Nephron progenitor cell (in vitro differentiated cells): ENCODE measurements at regions not wholly inside any gene's neighbourhood (a gene's known extent, or its start where the extent isn't known, plus 50 kb on each side); places are given as distances from the start of the nearest gene placed in this dataset.

Source experiments
- DNase-seq: peaks from one replicate; pipeline ENCODE4 v3.0.0; 2021
- H3K27ac Mint-ChIP-seq: 2 replicates; pipeline ENCODE4 v1.8.0; 2021; ENCODE audit warnings: mild to moderate bottlenecking, moderate library complexity, mixed read lengths
- H3K27me3 Mint-ChIP-seq: 2 replicates; pipeline ENCODE4 v1.8.0; 2021; ENCODE audit warnings: mild to moderate bottlenecking, low read depth, mixed read lengths; ENCODE audit not compliant: poor library complexity
- H3K36me3 Mint-ChIP-seq: 2 replicates; pipeline ENCODE4 v1.8.0; 2021; ENCODE audit warnings: low read depth, mixed read lengths
- H3K4me1 Mint-ChIP-seq: 2 replicates; pipeline ENCODE4 v1.8.0; 2021; ENCODE audit warnings: mixed read lengths
- H3K4me3 Mint-ChIP-seq: 2 replicates; pipeline ENCODE4 v1.8.0; 2021; ENCODE audit warnings: mild to moderate bottlenecking, moderate library complexity, mixed read lengths
- H3K9me3 Mint-ChIP-seq: 2 replicates; pipeline ENCODE4 v1.8.0; 2021; ENCODE audit warnings: mild to moderate bottlenecking, moderate library complexity, mixed read lengths
- CTCF ChIP-seq: fragments of 200-600 bp; sonication (generic); IDR thresholded peaks from 2 replicates; pipeline ENCODE4 v1.5.0; 2021; ENCODE audit warnings: antibody characterized with exemption

DNA sequence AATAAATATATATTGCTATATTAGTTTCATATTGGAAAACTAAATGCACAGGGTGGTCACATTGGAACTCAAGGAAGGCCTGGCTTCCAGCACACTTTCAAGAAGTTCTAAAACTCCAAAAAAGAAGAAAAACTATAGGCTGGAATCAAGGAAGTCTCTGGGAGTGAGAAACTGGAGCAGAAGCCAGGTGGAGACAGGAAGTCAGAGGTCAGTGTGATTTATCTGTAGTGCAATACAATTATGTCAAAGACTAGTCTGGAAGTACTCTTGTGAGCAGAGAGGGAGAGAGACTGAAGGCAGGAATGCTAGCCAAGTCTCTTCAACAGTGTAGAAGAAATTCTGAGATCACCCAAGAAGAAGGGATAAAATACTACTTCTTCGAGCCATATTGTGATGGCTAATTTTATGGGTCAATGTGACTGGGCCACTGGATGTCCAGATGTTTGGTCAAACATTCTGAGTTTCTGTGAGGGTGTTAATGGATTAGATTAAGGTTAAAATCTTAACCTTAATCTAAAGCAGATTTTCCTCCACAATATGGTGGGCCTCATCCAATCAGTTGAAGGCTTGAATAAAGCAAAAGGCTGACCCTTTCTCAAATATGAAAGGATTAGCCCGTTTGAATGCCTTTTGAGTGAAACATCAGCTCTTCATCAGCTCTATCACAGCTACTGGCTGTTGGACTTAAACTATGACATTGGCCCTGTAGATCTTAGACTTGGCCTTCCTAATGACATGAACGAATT is 208.0 kb downstream of the TDRD15 start:
- H3K36me3 Mint-ChIP-seq, result no peaks in the 10 kb centered on the region
- no peaks in the 10 kb centered on the region for H3K4me1 Mint-ChIP-seq
- no peak overlapping the region for H3K4me3 Mint-ChIP-seq
- peak overlapping the region; percentile 28 for H3K27ac Mint-ChIP-seq
- peaks cover 5% of the 10 kb centered on the region for H3K27me3 Mint-ChIP-seq
- DNase-seq, result no peak
- no peak for TF ChIP-seq CTCF
- peaks cover 21% of the 10 kb centered on the region for H3K9me3 Mint-ChIP-seq

DNA sequence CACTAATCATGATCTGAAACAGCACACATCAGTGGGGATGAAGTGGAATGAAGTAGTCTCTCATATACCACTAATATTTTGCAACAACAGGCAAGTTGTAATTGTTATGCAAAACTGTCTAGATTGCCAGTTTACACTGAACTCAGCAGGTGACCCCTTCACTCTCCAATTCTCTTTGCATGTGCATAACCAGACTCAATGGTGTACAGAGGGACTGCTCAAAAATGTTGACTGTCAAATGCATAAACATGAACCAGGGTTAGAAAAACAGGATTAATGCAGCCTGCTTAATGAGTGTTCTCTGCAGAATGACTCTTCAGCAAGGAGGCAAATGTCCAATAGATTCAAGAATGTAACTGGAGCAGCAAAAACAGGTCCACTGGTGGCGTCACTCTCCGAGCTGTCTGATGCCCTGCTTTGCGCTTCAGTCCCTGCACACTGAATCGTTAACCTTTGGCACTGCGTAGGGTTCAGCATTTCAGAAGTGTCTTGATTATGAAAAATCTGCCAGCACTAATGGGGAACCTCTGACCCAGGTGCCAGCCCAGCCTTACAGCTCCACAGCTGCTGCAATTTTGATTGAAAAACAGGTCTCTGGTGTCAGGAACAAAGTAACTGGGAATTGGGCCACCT is 209.3 kb downstream of the TDRD15 start:
- no peak overlapping the region for H3K27ac Mint-ChIP-seq
- no peak for DNase-seq
- no peak for TF ChIP-seq CTCF
- H3K36me3 Mint-ChIP-seq, result no peaks in the 10 kb centered on the region
- peaks cover 8% of the 10 kb centered on the region for H3K27me3 Mint-ChIP-seq
- peaks cover 34% of the 10 kb centered on the region for H3K9me3 Mint-ChIP-seq
- no peak overlapping the region for H3K4me3 Mint-ChIP-seq
- H3K4me1 Mint-ChIP-seq, result no peaks in the 10 kb centered on the region

GRCh38 chr2:21333684-21334083 is 209.9 kb downstream of the TDRD15 start:
- no peak for TF ChIP-seq CTCF
- Mint-ChIP-seq H3K27ac (no peak overlapping the region), H3K4me1 (no peaks in the 10 kb centered on the region), H3K27me3 (peaks cover 8% of the 10 kb centered on the region), H3K4me3 (no peak overlapping the region), H3K36me3 (no peaks in the 10 kb centered on the region), H3K9me3 (peaks cover 37% of the 10 kb centered on the region)
- DNase-seq, result no peak

DNA sequence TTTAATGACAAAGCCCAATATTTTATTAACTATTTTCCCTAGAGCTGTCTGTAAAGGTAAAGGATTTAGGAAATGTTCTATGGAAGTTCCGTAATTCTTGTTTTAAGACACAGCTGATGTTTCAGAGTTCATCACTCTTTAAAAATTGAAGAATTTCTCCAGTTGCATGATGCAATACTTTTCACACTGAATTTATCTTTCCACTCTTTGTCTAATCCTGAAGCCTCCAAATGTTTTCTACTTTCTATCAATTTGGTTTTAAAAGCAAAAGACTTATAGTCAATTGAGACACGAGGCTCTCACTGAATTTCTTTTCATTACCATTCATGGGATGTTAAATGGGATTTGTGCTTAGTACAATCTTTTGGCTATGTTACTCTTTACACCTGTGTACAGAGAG is 223.2 kb downstream of the TDRD15 start:
- no peaks in the 10 kb centered on the region for H3K9me3 Mint-ChIP-seq
- no peak overlapping the region for H3K27ac Mint-ChIP-seq
- no peaks in the 10 kb centered on the region for H3K36me3 Mint-ChIP-seq
- peaks cover 13% of the 10 kb centered on the region for H3K27me3 Mint-ChIP-seq
- no peak for TF ChIP-seq CTCF
- H3K4me3 Mint-ChIP-seq, result no peak overlapping the region
- DNase-seq, result no peak
- no peaks in the 10 kb centered on the region for H3K4me1 Mint-ChIP-seq

DNA sequence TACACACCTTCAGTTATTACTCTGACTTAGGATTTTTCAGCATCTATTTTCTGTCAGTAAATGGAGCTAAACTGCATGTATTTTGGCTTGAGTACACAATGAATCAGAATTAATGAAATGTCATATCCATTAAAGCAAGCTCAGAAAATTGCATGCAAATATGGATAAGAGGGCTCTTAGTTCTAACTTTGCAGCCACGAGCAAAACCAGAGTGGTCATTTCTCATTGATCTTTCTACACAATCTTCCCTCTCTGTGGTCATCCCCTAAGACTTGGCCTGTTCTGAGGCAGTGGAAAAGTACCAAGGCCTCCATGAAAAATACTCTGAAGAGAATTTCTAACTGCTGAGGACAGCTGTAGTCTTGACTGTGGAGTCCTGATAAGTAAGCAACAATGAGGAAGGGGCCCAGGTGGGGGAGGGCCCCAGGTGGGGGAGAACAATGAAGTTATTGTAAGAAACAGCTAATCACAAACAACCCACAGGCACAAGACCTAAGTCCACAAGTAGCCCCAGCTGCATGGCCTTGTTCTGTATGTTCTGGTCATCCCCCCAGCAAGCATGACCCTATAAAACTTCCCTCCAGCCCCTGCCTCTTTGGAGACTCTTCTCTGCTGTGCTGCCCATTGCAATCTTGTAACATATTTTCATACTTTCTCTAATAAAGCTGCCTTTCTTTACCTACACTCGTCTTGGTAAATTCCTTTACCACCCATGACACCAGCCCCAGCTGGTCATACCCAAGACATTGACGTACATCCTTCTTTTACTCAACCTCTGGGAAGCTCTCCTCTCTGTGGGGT is 230.3 kb downstream of the TDRD15 start:
- H3K36me3 Mint-ChIP-seq, result peaks cover 4% of the 10 kb centered on the region
- H3K4me1 Mint-ChIP-seq, result no peaks in the 10 kb centered on the region
- no peak overlapping the region for H3K4me3 Mint-ChIP-seq
- H3K27ac Mint-ChIP-seq, result no peak overlapping the region
- no peak for DNase-seq
- peaks cover 13% of the 10 kb centered on the region for H3K9me3 Mint-ChIP-seq
- TF ChIP-seq CTCF, result no peak
- peaks cover 25% of the 10 kb centered on the region for H3K27me3 Mint-ChIP-seq
